Endothelial cell of umbilical vein (primary cell): ENCODE measurements at regions not wholly inside any gene's neighbourhood (a gene's known extent, or its start where the extent isn't known, plus 50 kb on each side); places are given as distances from the start of the nearest gene placed in this dataset.

ENCODE experiments used
- BruUV-seq: library from RNA; stranded (reverse); fragments of 400-500 nt; replicated peaks from 2 replicates; lab custom pipeline; 2021; lab: Mats Ljungman, UMichigan
- CTCF ChIA-PET: fragments of 300-600, 350-600 bp; sonication (Branson Sonifier 250); formaldehyde crosslinking; loops from one replicate; lab custom pipeline; 2021; ENCODE audit warnings: antibody characterized with exemption, inconsistent platforms; lab: Charles Lee
- POLR2A ChIA-PET: fragments of 300-600, 350-600 bp; sonication (Branson Sonifier 250); formaldehyde crosslinking; loops from one replicate; lab custom pipeline; 2021; ENCODE audit warnings: antibody characterized with exemption, inconsistent platforms; lab: Charles Lee
- DNase-seq: peaks from one replicate; pipeline ENCODE4 v3.0.0-alpha.2; 2011; ENCODE audit warnings: low read depth, low spot score
- FAIRE-seq: peaks from 2 replicates; lab custom pipeline; 2011; peaks lifted over from hg19 to GRCh38; lab: Jason Lieb, UNC
- H2AFZ ChIP-seq: 2 replicates; pipeline ENCODE4 v1.6.0; 2012; ENCODE audit warnings: low read depth, low read length, control low read depth, inconsistent platforms
- H3K27ac ChIP-seq: 2 replicates; pipeline ENCODE4 v1.5.1; 2011; ENCODE audit warnings: low read depth, mild to moderate bottlenecking, control low read depth, low read length, moderate library complexity; ENCODE audit not compliant: insufficient read depth
- H3K27me3 ChIP-seq, 2 experiments: 2 replicates each; pipeline versions ENCODE4 v1.6.0 to v1.6.1; 2011; ENCODE audit warnings: low read length in 2 of 2, mixed read lengths in 1 of 2; ENCODE audit not compliant: control insufficient read depth in 2 of 2, insufficient read depth in 2 of 2
- H3K36me3 ChIP-seq, 2 experiments: 2 replicates in 1 of 2; 3 replicates in 1 of 2; pipeline ENCODE4 v1.5.1; 2011; ENCODE audit warnings: low read length in 2 of 2, mild to moderate bottlenecking in 1 of 2, moderate library complexity in 1 of 2; ENCODE audit not compliant: control insufficient read depth in 2 of 2, insufficient read depth in 2 of 2; ENCODE audit errors: extremely low read depth in 1 of 2
- H3K4me1 ChIP-seq: 3 replicates; pipeline ENCODE4 v1.5.1; 2011; ENCODE audit warnings: mild to moderate bottlenecking, low read length; ENCODE audit not compliant: control insufficient read depth, insufficient read depth; ENCODE audit errors: extremely low read depth
- H3K4me2 ChIP-seq: 2 replicates; pipeline ENCODE4 v1.6.1; 2011; ENCODE audit warnings: low read length, control low read depth, mixed read lengths; ENCODE audit not compliant: insufficient read depth
- H3K4me3 ChIP-seq, 3 experiments: fragments of 200-600 bp in 1 of 3; sonication (generic), shearing (Covaris generic) in 1 of 3; replicated peaks in 1 of 3; 2 replicates each; pipeline ENCODE4 v1.5.1; 2011 to 2016; ENCODE audit warnings: control low read depth in 3 of 3, low read length in 3 of 3, mild to moderate bottlenecking in 2 of 3, inconsistent platforms in 1 of 3, low read depth in 1 of 3, moderate library complexity in 1 of 3; ENCODE audit not compliant: insufficient read depth in 1 of 3
- H3K79me2 ChIP-seq: 2 replicates; pipeline ENCODE4 v1.6.0; 2012; ENCODE audit warnings: low read length, inconsistent platforms; ENCODE audit not compliant: control insufficient read depth, insufficient read depth
- H3K9ac ChIP-seq: replicated peaks from 2 replicates; pipeline ENCODE3; 2011; ENCODE audit warnings: low read length, control low read depth; ENCODE audit not compliant: insufficient read depth; ENCODE audit errors: extremely low read depth
- H3K9me1 ChIP-seq: replicated peaks from 3 replicates; pipeline ENCODE4 v1.6.0; 2011; ENCODE audit warnings: mild to moderate bottlenecking, low read length; ENCODE audit not compliant: control insufficient read depth, insufficient read depth; ENCODE audit errors: extremely low read depth
- H3K9me3 ChIP-seq: replicated peaks from 2 replicates; pipeline ENCODE4 v1.5.1; 2012; ENCODE audit warnings: low read length, inconsistent platforms; ENCODE audit not compliant: control insufficient read depth, insufficient read depth
- H4K20me1 ChIP-seq: replicated peaks from 2 replicates; pipeline ENCODE3; 2011; ENCODE audit warnings: mild to moderate bottlenecking, low read length; ENCODE audit not compliant: control insufficient read depth, insufficient read depth; ENCODE audit errors: extremely low read depth
- EZH2 ChIP-seq: IDR thresholded peaks from 2 replicates; pipeline ENCODE4 v1.6.1; 2012; ENCODE audit warnings: borderline replicate concordance, low read depth, mild to moderate bottlenecking, moderate library complexity, low read length, inconsistent platforms; ENCODE audit not compliant: severe bottlenecking
- FOS ChIP-seq: IDR thresholded peaks from 2 replicates; pipeline ENCODE4 v1.6.1; 2011; ENCODE audit warnings: mild to moderate bottlenecking, low read length, moderate library complexity, borderline replicate concordance; ENCODE audit not compliant: insufficient read depth
- JUN ChIP-seq: IDR thresholded peaks from 2 replicates; pipeline ENCODE4 v1.6.1; 2011; ENCODE audit warnings: borderline replicate concordance, low read depth; ENCODE audit not compliant: insufficient read length, insufficient read depth
- MYC ChIP-seq: IDR thresholded peaks from one replicate; pipeline ENCODE4 v1.6.1; 2011; ENCODE audit warnings: mild to moderate bottlenecking, low read depth, low read length
- POLR2AphosphoS5 ChIP-seq: IDR thresholded peaks from 2 replicates; pipeline ENCODE4 v1.6.1; 2012; ENCODE audit warnings: low read depth, mild to moderate bottlenecking, control low read depth, low read length, moderate library complexity; ENCODE audit not compliant: insufficient read depth
- dilution Hi-C: fragments of 300-500 bp; cut with MboI; formaldehyde crosslinking; loops from one replicate; pipeline ENCODE4 v1.15.0; 2019; ENCODE audit warnings: low sequenced_read_pairs; ENCODE audit not compliant: extremely low pct_ligation_motif_present
- intact Hi-C: fragments of 100-400 bp; cut with micrococcal nuclease; formaldehyde crosslinking; loops from one replicate; pipeline ENCODE4 v1.10.0; 2022
- TF ChIP-seq, protein P1 (sequence below): IDR thresholded peaks from 2 replicates; pipeline ENCODE4 v1.6.1; 2011; ENCODE audit not compliant: insufficient read depth, insufficient read length

DNA sequence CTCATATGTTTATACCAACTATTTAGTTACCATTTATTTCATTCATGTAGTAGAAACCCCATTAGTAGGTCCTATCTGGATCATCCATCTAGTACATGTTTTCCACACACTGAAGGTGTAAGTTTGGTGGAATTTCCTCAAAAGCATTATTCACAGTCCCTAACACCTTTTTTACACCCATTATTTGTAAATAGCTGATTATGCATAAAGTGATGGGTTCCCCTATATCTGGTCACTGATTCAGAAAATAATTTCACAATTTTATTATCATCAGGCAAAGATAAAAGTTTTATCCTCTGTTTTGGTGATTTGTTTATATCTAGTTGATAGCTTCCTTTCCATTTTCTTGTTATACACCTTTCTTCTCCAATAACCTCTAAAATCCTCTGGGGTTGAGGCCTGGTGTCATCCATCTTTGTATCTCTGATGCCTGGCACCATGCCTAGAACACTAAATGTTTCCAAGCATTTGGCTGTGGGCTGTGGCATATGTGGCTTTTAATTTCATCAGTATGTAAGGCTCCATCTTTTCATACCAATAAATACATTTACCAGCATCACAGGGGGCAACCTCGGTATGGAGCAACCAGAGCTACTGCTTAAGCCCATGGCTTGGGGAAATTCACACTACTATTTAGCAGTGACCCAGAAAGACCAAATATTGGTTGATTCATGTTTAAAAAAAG lies 1089.5 kb upstream of the LRRN3 start:
- BruUV-seq: no TSS peak
- Histone ChIP-seq H3K79me2 (no peaks in the 10 kb centered on the region), H2AFZ (no peak overlapping the region), H3K9me3 (no peaks in the 10 kb centered on the region), H3K9me1 (no peaks in the 10 kb centered on the region), H3K4me2 (no peak overlapping the region), H3K36me3 (no peaks in the 10 kb centered on the region), H3K27me3 (no peaks in the 10 kb centered on the region), H3K4me1 (no peaks in the 10 kb centered on the region), H4K20me1 (no peaks in the 10 kb centered on the region), H3K9ac (no peak overlapping the region), H3K4me3 (no peak overlapping the region), H3K27ac (no peak overlapping the region)
- intact Hi-C loops: no loop called here
- DNase-seq: no peak
- no peak for FAIRE-seq
- no peak for TF ChIP-seq EZH2
- TF ChIP-seq MYC: no peak
- no peak for TF ChIP-seq POLR2AphosphoS5
- no peak for TF ChIP-seq FOS
- CTCF ChIA-PET: no interaction called here
- dilution Hi-C loops: no loop called here
- POLR2A ChIA-PET: no interaction called here

DNA sequence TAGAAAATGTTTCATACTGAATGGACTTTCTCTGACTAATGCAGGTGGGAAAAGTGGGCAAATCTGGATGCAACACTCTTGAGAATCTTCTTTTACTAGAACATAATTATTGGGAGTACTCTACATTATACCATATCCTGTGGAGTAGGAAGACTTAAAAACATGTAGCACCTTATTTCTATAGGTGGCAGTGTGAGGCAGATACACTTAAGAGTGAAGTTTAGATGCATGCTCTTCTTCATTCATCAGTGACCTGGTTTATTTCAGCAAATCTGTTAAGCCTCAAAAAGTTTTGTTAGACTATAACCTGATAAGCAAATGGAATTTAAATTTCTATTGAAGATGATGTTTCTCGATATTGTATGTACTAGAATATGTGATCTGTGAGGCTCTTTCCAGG lies 1087.1 kb upstream of the LRRN3 start:
- POLR2A ChIA-PET: no interaction called here
- BruUV-seq: no TSS peak
- CTCF ChIA-PET: no interaction called here
- Histone ChIP-seq H3K9me3 (no peaks in the 10 kb centered on the region), H4K20me1 (no peaks in the 10 kb centered on the region), H3K4me2 (no peak overlapping the region), H3K27me3 (no peaks in the 10 kb centered on the region), H3K36me3 (no peaks in the 10 kb centered on the region), H3K4me3 (no peak overlapping the region), H3K9me1 (no peaks in the 10 kb centered on the region), H3K9ac (no peak overlapping the region), H3K27ac (no peak overlapping the region), H3K79me2 (no peaks in the 10 kb centered on the region), H2AFZ (no peak overlapping the region), H3K4me1 (no peaks in the 10 kb centered on the region)
- intact Hi-C loops: no loop called here
- DNase-seq (no peak), FAIRE-seq (no peak)
- TF ChIP-seq, protein P1, sequence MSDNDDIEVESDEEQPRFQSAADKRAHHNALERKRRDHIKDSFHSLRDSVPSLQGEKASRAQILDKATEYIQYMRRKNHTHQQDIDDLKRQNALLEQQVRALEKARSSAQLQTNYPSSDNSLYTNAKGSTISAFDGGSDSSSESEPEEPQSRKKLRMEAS: no peak
- TF ChIP-seq JUN (no peak), FOS (no peak)
- dilution Hi-C loops: no loop called here
